Activated T-helper 1 cell treated with anti-CD3 and anti-CD28 coated beads, Interleukin-12 subunit alpha, Interleukin-12 subunit beta, Interleukin-2, Interleukin-4 antibody, amounts not matched to agents 30 ng/mL and 10 ng/mL and 1 ng/mL, durations not matched to agents 14 hours and 24 hours and 36 hours (primary cell): ENCODE measurements at regions not wholly inside any gene's neighbourhood (a gene's known extent, or its start where the extent isn't known, plus 50 kb on each side); places are given as distances from the start of the nearest gene placed in this dataset.

Experiments
- DNase-seq: peaks from one replicate; pipeline ENCODE4 v3.0.0; 2021; ENCODE audit warnings: low spot score
- H3K27ac Mint-ChIP-seq: one replicate; pipeline ENCODE4 v1.8.0; 2021; ENCODE audit warnings: mild to moderate bottlenecking, mixed read lengths
- H3K27me3 Mint-ChIP-seq: one replicate; pipeline ENCODE4 v1.8.0; 2022; ENCODE audit warnings: mild to moderate bottlenecking, moderate library complexity, mixed read lengths; ENCODE audit not compliant: insufficient read depth
- H3K36me3 Mint-ChIP-seq: one replicate; pipeline ENCODE4 v1.8.0; 2021; ENCODE audit warnings: low read depth, mixed read lengths
- H3K4me1 Mint-ChIP-seq: one replicate; pipeline ENCODE4 v1.8.0; 2021; ENCODE audit warnings: low read depth, mixed read lengths
- H3K4me3 Mint-ChIP-seq: one replicate; pipeline ENCODE4 v1.8.0; 2021; ENCODE audit warnings: mild to moderate bottlenecking, moderate library complexity, mixed read lengths
- H3K9me3 Mint-ChIP-seq: one replicate; pipeline ENCODE4 v1.8.0; 2021; ENCODE audit warnings: mixed read lengths
- intact Hi-C: fragments of 100-400 bp; cut with micrococcal nuclease; formaldehyde crosslinking; loops from one replicate; pipeline ENCODE4 v1.15.1; 2024

DNA sequence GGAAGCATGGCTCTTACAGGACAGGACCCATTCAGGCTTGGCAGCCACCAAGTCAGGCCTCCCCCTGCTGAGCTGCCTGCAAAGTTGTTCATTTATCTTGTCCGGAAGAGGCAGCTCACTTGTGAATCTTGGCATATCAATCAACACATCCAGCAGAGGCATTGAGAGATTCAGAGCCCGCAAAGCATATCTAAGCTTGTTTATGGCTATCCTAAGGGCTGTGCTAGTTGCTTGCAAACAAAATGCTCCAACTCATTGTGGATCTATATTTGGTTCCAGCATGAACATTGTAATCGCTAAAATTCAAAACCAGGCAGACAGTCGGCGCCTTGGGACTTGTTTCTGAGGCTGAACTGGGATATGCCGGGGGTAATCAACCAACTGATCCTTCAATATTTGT lies 106.1 kb downstream of the UNC5CL start:
- intact Hi-C loops: no loop called here
- no peak overlapping the region for H3K27ac Mint-ChIP-seq
- peaks cover 5% of the 10 kb centered on the region for H3K27me3 Mint-ChIP-seq
- no peak for DNase-seq
- H3K4me3 Mint-ChIP-seq: no peak overlapping the region
- no peaks in the 10 kb centered on the region for H3K4me1 Mint-ChIP-seq
- no peaks in the 10 kb centered on the region for H3K36me3 Mint-ChIP-seq
- H3K9me3 Mint-ChIP-seq: no peaks in the 10 kb centered on the region

DNA sequence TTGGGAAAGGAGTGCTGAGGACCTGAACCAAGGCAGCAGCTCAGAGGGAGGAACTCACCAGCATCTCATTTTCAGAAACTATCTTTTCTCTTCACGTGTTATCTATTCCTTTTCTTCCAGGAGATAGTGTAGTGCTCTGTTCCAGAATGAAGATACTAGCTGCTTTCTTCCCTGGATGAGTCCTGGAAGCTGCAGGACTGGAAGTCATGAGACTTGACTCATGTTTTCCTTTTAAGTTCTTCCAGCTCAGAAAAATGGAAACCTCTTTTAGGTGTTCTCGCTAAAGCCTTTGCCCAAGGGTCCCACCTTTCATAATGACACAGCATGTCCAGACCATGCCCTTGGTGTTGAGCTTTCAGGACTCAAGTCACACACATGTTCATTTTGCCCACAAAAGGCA lies 106.7 kb downstream of the UNC5CL start:
- H3K4me3 Mint-ChIP-seq: no peak overlapping the region
- DNase-seq: no peak
- no peak overlapping the region for H3K27ac Mint-ChIP-seq
- intact Hi-C loops: no loop called here
- peaks cover 7% of the 10 kb centered on the region for H3K27me3 Mint-ChIP-seq
- no peaks in the 10 kb centered on the region for H3K4me1 Mint-ChIP-seq
- H3K9me3 Mint-ChIP-seq: no peaks in the 10 kb centered on the region
- H3K36me3 Mint-ChIP-seq: no peaks in the 10 kb centered on the region

DNA sequence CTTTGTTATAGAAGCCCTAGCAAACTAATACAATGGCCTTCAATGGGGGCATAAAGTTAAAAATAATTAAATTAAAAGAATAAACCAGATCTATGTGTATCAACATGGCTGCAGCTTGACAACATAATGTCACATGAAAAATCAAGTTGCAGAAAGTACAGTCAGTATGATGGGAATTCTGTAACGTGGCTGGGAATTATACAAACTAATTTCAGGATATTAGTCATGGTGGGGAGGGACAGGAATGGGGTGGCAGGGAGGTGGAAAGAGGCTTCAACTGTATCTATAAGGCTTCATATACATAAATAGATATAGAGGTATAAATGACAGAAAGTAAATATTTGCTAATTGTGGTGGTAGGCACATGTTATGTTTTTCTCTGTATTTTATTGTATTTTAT lies 107.1 kb downstream of the UNC5CL start:
- Mint-ChIP-seq H3K27ac (no peak overlapping the region), H3K4me3 (no peak overlapping the region), H3K27me3 (peaks cover 10% of the 10 kb centered on the region)

DNA sequence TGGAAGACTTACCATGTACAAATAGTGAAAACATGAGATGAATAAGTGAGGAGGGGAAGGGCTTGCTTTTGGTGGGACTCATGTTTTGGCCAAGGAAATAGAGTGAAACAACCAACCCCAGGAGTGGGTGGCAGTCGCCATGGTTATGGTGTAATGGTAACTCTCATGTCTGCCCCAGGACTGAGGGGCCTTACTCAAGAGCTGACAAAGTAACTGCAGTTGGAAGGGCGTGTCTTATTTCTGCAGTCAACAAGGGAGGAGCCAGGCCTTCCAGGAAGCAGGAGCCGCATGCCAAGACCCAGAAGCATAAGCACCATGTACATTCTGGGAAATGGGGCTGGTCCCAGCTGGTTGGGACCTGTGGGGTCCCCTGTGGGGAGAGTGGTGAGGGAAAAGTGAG lies 108.5 kb downstream of the UNC5CL start:
- H3K27me3 Mint-ChIP-seq: peaks cover 15% of the 10 kb centered on the region
- no peaks in the 10 kb centered on the region for H3K4me1 Mint-ChIP-seq
- H3K36me3 Mint-ChIP-seq: no peaks in the 10 kb centered on the region

More for the DNA sequence above, 107.1 kb downstream of the UNC5CL start:
- Mint-ChIP-seq H3K36me3 (no peaks in the 10 kb centered on the region), H3K4me1 (no peaks in the 10 kb centered on the region), H3K9me3 (no peaks in the 10 kb centered on the region)
- DNase-seq: no peak
- intact Hi-C loops: no loop called here

DNA sequence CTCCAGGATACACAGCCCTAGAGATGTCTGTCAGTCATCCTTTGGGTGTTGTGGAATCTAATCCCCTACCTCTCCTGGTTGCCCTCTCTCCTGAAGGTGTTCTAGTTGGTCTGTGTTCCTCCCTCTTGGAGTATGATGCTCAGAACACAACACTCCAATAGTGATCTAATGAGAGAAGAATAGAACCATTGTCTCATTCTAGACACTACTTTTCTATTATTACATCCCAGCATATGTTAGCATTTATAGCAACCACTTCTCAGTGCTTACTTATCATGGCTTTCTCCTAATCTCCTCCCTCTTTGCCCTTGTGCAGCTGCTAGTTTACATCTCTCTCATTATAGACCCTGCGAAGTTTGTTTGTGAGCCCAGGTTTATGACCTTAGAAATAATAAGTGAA lies 109.0 kb downstream of the UNC5CL start:
- no peaks in the 10 kb centered on the region for H3K9me3 Mint-ChIP-seq
- intact Hi-C loops: no loop called here
- H3K36me3 Mint-ChIP-seq: no peaks in the 10 kb centered on the region
- H3K27me3 Mint-ChIP-seq: peaks cover 20% of the 10 kb centered on the region
- no peak overlapping the region for H3K4me3 Mint-ChIP-seq
- DNase-seq: no peak
- H3K4me1 Mint-ChIP-seq: no peaks in the 10 kb centered on the region
- no peak overlapping the region for H3K27ac Mint-ChIP-seq

More for the DNA sequence above, 108.5 kb downstream of the UNC5CL start:
- no peaks in the 10 kb centered on the region for H3K9me3 Mint-ChIP-seq
- no peak overlapping the region for H3K27ac Mint-ChIP-seq
- intact Hi-C loops: no loop called here
- no peak overlapping the region for H3K4me3 Mint-ChIP-seq
- no peak for DNase-seq

DNA sequence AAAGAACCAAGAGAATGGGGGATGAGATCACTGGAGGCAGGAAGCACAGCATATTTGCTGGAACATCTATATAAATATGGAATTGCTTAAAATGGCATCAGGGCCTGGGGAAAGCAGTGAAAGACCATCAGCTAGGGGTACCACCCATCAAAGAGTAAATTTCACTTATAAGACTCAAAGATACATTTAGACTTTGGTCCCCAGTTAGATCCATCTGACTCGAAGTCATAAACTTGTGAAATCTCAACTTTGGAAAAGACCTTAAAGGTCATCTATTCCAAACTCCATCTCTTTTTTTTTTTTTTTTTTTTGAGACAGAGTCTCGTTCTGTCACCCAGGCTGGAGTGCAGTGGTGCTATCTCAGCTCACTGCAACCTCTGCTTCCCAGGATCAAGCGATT lies 109.8 kb downstream of the UNC5CL start:
- Mint-ChIP-seq H3K4me1 (no peaks in the 10 kb centered on the region), H3K9me3 (no peaks in the 10 kb centered on the region), H3K27me3 (peaks cover 15% of the 10 kb centered on the region), H3K36me3 (no peaks in the 10 kb centered on the region), H3K27ac (no peak overlapping the region), H3K4me3 (no peak overlapping the region)
- no peak for DNase-seq
- intact Hi-C loops: no loop called here

DNA sequence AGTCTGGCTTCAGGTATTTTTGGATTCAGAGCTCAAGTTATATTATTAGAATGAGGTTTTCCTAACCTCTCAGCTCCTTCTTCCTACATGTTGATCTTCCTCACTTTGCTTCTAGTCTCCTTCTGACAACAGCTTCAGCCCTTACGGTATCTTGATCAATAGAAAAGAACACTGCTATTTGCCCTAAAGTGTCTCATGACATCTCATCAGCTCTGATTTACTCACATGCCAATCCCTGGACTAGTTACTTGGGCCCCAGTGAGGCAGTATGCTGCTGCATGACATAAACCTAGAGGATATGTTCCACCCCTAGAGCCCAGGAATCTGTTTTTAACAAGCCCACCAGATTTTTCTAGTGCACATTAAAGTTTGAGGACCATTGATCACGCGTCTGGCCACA lies 110.3 kb downstream of the UNC5CL start:
- H3K4me3 Mint-ChIP-seq: no peak overlapping the region
- no peaks in the 10 kb centered on the region for H3K4me1 Mint-ChIP-seq
- no peak overlapping the region for H3K27ac Mint-ChIP-seq
- no peak for DNase-seq
- no peaks in the 10 kb centered on the region for H3K36me3 Mint-ChIP-seq
- intact Hi-C loops: no loop called here
- H3K9me3 Mint-ChIP-seq: no peaks in the 10 kb centered on the region
- H3K27me3 Mint-ChIP-seq: peaks cover 15% of the 10 kb centered on the region

DNA sequence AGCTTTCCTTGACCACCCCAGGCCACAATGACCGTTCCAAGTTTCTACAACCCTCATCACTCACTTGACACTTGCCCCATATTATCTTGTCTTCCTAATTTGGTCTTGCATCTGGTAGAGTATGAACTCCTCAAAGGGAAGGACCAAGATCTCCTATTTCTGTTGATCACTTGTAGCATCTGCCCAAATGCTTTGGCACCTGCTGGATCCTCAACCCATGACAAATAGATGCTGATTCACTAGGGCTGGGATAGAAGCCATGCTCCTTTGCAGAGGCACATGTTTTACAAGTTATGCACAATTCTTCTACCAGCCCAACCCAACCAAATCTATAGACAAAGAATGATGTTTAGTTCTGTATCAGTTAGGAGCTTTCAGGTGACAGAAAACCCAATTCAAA lies 110.7 kb downstream of the UNC5CL start:
- no peaks in the 10 kb centered on the region for H3K36me3 Mint-ChIP-seq
- peaks cover 15% of the 10 kb centered on the region for H3K27me3 Mint-ChIP-seq
- no peak overlapping the region for H3K27ac Mint-ChIP-seq
- no peaks in the 10 kb centered on the region for H3K4me1 Mint-ChIP-seq
- no peak overlapping the region for H3K4me3 Mint-ChIP-seq
- no peaks in the 10 kb centered on the region for H3K9me3 Mint-ChIP-seq
- intact Hi-C loops: no loop called here
- DNase-seq: no peak

DNA sequence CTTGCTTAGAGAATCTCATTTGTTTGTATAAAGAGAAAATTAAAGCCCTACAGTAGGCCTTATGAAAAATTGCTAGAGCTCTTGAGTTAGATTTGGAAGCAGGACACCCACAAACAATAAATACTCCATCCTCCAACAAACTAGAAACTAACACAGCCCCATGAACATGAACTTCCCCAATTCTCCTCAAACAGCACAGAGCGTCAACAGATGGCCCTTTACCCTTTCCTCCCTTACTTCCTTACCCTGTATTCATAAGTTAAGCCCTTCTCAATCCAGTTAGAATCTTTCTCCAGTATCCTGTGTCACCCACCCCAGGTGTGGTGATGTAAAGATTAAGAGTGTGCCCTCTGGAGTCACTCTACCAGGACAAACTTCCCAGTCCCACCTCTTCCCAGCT lies 113.7 kb downstream of the UNC5CL start:
- DNase-seq: no peak
- H3K36me3 Mint-ChIP-seq: no peaks in the 10 kb centered on the region
- no peaks in the 10 kb centered on the region for H3K4me1 Mint-ChIP-seq
- no peak overlapping the region for H3K27ac Mint-ChIP-seq
- intact Hi-C loops: no loop called here
- H3K27me3 Mint-ChIP-seq: peaks cover 15% of the 10 kb centered on the region
- no peaks in the 10 kb centered on the region for H3K9me3 Mint-ChIP-seq
- no peak overlapping the region for H3K4me3 Mint-ChIP-seq

DNA sequence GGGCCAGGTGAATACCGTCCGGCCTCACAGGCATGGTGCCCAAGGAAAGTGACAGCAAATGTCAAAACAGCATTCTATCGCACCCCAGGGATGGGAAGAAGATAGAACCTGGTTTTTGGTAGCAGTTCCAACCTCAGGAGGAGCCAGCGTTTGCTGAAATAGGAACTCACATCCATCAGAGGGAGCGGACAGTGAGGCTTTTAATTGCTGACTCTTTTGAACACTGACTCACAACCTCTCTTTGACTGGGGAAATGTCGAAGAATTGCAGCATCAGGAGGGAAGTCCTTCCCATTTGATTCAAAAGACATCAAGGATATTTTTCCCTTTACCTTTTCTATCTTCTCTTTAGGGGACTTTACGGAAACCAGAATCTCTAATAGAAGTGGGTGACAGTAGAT lies 114.2 kb downstream of the UNC5CL start:
- Mint-ChIP-seq H3K36me3 (no peaks in the 10 kb centered on the region), H3K27me3 (peaks cover 15% of the 10 kb centered on the region), H3K4me1 (no peaks in the 10 kb centered on the region), H3K9me3 (no peaks in the 10 kb centered on the region), H3K4me3 (no peak overlapping the region), H3K27ac (no peak overlapping the region)
- intact Hi-C loops: no loop called here
- DNase-seq: no peak

DNA sequence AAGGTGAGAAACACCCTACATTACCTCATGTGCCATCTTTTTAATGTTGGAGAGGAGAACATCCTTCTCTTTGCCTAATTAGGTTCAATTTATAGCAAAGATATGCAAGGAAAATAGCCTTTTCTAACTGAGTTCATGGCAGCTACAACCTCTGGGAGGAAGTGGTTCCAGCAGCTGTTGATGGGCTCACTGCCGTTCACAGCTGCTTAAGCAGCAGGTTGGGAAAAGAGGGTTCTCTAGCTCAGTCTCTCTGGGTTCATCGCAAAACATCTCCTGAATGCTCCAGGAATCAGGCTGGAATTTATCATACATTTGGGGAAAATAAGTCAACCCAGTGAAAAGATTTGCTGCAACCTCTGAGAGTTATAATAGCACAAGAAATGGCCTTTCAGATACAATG lies 115.1 kb downstream of the UNC5CL start:
- Mint-ChIP-seq H3K27me3 (peaks cover 15% of the 10 kb centered on the region), H3K9me3 (no peaks in the 10 kb centered on the region), H3K4me3 (no peak overlapping the region), H3K36me3 (no peaks in the 10 kb centered on the region), H3K4me1 (no peaks in the 10 kb centered on the region), H3K27ac (no peak overlapping the region)
- intact Hi-C loops: no loop called here
- no peak for DNase-seq

DNA sequence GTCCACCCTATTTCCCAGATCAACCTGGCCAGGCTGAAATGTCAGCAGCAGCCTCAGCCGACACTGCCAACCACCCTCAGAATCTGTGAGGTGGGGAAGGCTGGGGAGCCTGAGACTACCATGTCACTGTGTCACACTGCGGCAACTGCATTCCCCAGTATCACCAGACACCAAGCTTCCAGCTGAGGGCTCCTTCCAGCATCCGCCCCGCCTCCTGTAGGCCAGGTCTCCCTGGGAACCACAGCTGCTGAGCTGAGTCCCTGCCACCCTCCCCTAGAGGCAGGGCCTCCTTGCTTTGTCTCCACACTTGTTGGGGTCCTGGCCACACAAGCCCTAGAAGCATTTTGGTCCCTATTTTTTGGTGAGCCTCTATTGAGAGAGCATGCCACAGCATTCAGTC lies 115.7 kb downstream of the UNC5CL start:
- H3K36me3 Mint-ChIP-seq: no peaks in the 10 kb centered on the region
- DNase-seq: no peak
- no peaks in the 10 kb centered on the region for H3K9me3 Mint-ChIP-seq
- no peak overlapping the region for H3K4me3 Mint-ChIP-seq
- H3K27ac Mint-ChIP-seq: no peak overlapping the region
- intact Hi-C loops: no loop called here
- peaks cover 15% of the 10 kb centered on the region for H3K27me3 Mint-ChIP-seq
- H3K4me1 Mint-ChIP-seq: no peaks in the 10 kb centered on the region

DNA sequence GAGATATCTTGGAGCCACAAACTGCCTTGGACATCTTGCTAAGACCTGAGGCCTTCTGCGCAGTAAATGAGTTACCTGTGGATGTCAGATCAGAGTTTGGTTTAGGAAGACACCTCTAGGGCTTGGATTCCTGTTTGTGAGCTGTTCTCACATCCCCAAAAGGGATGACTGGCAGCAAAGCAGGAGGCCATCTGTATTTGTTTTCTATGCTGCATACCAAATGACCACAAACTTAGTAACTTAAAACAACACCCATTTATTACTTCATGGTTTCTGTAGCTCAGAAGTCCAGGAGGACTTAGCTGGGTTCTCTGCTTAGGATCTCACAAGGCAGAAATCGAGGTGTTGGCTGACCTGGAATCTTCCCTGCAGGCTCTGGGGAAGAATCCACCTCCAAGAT lies 116.7 kb downstream of the UNC5CL start:
- Mint-ChIP-seq H3K9me3 (no peaks in the 10 kb centered on the region), H3K4me1 (no peaks in the 10 kb centered on the region), H3K4me3 (no peak overlapping the region), H3K27me3 (peaks cover 15% of the 10 kb centered on the region), H3K27ac (no peak overlapping the region), H3K36me3 (no peaks in the 10 kb centered on the region)
- intact Hi-C loops: no loop called here
- DNase-seq: no peak

DNA sequence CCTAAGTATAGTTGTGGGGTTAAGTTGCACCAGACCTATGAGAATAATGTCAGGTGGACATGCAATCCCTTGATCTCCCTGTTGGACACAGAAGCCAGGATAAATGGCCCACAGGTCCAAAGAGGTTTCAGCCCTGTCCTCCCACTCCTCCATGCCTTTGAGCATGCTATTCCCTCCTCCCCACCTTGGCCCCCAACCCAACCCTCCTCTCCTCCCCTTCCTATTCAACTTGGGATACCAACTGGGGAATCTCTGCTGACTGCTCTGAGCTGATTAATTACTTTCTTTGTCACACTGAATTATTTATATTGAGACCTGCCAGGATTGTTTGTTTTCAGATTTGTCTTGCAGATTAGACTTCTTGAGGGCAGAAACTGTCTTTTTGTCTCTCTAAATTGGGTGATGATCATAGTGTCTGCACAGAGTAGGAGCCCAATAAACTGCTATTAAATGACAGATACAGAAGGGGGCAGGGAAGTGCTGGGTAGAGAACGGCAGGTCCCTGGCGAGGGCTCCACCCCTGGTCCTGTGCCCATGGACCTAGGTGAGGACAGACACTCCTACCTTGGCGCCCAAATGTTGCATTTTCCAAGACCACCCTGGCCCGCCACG lies 120.9 kb downstream of the UNC5CL start:
- intact Hi-C loops: loop anchor here (10.0 kb wide), 1 partner anchor 593 kb away; no protein-coding TSS in a partner anchor
- peaks cover 4% of the 10 kb centered on the region for H3K27me3 Mint-ChIP-seq

More for the DNA sequence above, 120.9 kb downstream of the UNC5CL start:
- Mint-ChIP-seq H3K4me3 (no peak overlapping the region), H3K36me3 (no peaks in the 10 kb centered on the region), H3K27ac (no peak overlapping the region), H3K9me3 (no peaks in the 10 kb centered on the region), H3K4me1 (no peaks in the 10 kb centered on the region)
- DNase-seq: no peak
